HG02678 (cell line): ENCODE measurements at regions not wholly inside any gene's neighbourhood (a gene's known extent, or its start where the extent isn't known, plus 50 kb on each side); places are given as distances from the start of the nearest gene placed in this dataset.

ENCODE experiments used
- ATAC-seq: cut with Tn5 transposase; IDR thresholded peaks from one replicate; pipeline ENCODE4 v1.9.1; 2021; ENCODE audit warnings: mild to moderate bottlenecking, moderate library complexity; ENCODE audit not compliant: unreplicated experiment

DNA sequence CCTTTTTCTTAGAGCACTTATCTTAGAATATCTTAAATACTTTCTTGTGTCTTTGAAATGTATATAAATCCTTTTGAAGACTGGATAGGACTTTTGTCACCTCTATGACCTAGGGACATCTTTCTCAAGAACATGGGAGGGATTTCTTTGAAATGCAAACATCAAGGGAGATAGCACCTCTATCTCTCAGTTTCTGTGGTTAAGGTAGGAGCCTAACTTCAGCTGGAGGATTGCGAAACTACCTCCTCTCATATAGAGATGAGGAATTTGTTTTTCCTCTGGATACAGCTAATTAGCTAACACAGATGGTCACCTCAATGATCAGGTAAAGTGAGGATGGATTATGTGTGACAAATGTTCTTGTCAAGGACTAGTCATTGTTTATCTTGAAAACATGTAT lies 631.3 kb upstream of the IMPG1 start:
- ATAC-seq = no peak

DNA sequence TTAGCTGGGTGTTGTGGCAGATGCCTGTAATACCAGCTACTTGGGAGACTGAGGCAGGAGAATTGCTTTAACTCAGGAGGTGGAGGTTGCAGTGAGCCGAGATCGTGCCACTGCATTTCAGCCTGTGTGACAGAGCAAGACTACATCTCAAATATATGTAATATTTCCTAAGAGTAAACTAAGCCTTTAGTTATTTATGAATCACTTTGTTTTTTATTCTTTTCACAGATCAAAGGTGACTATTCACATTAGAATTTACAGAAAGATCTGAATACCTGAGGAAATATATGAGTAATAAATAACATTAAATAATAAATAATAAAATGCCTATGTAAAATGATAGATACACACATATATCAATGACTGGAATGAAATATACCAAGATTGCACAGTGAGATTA lies 630.8 kb upstream of the IMPG1 start:
- ATAC-seq = no peak

DNA sequence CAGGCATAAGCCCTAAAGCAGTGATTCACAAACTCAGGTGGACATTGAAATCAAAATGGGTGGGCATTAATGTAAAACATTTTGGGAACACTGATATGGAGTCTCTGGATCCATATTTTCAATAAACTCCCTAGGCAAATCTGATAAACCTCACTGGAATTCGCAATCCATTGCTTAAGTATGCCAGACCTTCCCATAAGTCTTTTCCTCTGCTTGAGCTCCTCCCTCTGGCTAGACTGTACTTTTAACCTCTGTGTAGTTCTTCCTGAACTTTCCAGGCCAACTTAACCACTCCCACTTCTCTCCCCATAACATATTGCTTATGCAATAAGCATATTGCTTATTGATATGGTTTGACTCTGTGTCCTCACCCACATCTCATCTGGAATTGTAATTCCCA lies 629.7 kb upstream of the IMPG1 start:
- ATAC-seq = no peak

DNA sequence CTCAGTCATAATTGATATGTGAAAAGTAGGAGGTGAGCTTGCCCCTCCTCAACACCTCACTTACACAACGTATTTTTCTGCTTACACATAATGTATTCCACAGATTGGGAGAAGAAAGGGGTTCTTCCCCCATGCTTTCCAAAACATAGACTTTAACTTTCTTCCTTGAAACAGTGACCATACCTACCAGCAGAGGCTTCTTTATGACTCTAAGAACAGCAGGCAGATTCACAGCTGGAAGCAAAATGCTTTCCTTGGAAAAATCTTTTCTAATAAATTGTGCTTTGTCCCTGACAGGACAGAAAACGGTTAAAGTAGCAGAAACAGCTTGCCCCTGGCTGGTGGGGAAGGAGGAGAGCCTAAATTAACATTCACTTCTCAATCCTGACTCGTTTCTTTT lies 629.1 kb upstream of the IMPG1 start:
- ATAC-seq = no peak

DNA sequence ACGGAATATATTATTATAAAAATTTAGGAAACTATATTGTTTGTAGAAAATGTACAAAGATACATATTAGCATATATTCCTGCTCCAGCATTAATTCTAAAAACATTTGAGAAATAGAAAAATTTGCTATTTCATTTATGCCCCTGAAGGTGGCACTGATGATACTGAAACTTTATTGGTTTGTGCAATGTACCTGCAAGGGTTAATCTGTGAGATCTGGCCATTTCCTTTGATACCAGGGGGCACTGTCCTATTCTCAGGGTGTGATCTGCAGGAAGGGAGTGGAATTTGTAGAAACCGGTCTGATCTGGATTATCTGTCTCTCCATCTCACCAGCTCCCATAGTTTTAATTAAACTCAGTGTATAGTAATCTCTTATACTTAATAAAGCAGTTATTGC lies 625.1 kb upstream of the IMPG1 start:
- no peak for ATAC-seq

DNA sequence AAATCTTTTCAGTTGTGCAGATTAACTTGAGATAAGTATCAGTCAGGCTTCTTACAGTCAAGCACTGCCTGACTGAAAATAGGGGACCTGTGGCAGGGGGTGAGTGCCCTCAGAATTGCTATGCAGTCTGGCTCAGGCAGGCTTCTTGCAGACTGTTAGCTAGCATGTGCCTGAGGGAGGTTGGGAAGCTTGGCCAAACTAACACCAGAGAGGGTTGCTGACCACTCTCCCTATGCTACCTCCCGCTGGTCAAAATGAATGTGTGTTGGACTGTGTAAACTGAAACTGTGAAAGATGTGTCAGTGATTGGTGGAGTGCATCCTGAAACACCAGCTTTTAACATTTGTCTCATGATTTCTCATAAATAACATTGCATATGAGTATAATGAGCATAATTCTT lies 622.3 kb upstream of the IMPG1 start:
- no peak for ATAC-seq

DNA sequence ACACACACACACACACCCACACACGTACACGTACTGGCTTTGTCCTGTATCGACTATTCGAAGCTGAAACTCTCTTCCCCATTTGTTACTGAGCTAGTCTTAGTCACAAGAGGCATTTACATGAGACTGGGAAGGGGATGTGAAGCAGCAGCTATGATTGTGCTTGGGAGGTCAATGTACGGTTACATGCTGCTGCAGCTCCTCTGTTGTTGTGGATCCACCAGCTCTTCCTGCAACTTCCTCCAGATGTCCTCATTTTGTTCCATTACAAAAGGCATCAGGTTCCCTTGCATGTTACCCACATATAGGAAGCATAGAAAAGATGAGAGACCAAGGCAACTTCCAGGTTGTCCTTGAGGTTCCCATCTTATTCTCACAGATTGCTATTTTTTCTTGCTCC lies 612.4 kb upstream of the IMPG1 start:
- no peak for ATAC-seq

DNA sequence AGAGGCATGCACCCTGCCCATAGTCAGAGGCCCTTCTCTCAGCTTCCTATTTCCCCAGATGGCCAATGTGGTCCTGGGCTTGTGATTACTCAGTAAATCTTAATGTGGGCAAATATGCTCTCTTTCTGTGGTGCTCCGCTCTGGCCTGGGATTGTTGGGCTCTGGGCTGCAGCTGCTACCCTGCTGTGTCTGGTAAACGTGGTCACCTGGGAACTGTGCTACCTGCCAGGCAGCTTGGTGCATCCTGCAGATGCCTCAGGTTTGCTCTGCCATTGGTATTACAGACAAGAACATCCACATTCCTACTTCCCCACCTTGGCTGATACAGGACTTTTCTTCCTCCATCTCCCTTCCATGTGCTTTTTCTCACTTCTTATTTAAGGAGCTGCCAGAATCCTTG lies 611.5 kb upstream of the IMPG1 start:
- ATAC-seq = no peak

DNA sequence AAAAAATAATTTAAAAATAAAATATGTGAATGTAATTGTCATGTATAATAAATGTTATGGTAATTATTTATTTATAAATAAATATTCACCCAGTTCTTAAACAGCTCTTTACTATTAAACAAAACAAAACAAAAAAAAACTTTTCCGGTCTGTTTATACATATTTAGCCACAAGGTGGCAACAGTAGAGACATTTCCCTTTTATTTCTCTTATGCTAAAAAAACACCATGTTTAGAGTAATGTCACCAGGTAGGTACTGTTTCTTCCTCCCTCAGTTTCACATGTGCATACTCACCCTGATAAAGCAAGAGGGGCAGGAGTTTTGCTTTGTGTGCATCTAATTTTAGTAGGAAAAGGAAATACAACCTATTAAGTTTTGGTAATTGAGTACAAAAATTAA lies 610.4 kb upstream of the IMPG1 start:
- no peak for ATAC-seq

DNA sequence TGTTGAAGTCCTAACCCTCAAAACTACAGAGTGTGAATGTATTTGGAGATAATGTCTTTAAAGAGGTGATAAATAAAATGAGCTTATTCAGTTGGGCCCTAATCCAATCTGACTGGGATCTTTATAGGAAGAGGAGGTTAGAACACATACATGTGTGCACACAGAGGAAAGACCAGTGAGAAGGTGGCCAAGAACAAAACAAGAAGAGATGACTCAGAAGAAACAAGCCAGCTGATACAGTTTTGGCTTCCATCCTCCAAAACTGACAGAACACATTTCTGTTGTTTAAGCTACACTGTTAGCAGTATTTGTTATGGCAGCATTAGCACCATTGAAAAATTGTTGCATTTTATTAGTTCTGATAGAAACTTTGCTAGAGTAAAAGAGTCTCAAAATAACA lies 609.3 kb upstream of the IMPG1 start:
- ATAC-seq = no peak

DNA sequence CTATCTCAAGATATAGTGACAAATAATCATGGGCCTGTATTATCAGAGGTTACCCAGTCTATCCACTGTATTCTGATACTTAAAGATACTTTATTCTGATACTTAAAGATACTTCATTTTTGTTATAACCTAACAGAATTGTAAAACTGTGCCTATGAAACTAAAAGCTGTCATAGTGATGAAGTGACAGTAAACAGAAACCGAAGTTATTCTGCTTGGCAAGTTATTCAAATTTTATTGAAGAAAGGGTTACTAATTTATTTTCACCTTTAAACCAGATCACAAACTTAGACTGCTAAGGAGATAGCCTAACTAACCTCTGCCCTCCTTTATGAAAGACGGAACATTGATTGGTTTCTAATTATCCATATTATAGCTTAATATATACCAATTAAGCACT lies 604.6 kb upstream of the IMPG1 start:
- no peak for ATAC-seq

DNA sequence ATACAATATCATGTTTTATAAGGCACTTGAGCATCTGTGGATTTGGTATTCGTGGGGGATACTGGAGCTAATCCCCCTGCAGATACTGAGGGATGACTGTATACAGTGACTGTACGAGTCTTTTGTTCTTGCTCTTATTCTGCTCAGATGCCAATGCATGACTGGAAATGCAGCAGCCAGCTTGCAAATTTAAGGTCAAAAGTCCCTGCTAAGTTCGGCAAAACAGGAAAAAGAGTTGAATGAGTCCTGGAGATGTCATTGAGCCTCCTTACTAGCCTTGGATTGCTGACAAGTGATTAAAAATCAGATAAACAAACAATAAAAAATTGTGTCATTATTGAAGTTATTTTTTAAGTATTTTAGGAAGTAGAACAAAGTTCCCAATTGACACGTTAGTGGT lies 599.3 kb upstream of the IMPG1 start:
- no peak for ATAC-seq

DNA sequence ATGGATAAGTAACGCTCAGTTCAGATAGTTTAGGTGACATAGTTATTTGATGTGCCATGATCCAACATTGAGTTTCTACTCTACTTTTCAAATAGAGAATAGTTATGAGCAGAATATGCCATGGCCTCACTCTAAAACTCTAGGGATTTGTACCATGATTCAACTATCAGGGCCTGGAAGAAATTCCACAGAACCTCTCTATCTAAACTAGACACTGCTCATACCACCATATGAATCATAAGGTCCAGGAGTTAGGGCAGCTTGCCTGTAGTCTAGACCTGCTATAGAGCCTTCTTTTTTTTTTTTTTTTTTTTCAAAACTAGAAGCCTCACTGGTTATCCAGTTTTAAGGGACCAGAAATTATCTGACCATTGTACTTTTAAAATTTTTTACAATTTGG lies 571.8 kb upstream of the IMPG1 start:
- ATAC-seq = no peak

DNA sequence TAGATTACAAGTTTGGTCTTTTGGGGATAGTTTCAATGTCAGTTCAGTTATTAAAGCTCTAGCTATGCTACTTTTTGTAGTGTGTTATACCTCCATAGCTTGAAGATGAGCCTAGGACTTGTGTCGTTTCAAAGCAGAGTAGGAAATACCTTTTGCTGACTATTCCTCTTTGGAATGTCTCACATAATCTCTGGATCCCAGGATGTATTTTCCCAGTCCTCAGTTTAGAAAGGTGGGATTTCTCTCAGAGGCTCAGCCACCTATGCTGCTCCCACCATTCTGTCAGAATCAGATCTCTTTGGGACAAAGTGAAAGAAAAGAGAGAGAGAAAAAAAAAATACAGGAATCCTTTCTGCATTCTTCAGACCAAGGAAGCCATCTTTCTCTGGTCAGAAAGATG lies 567.5 kb upstream of the IMPG1 start:
- no peak for ATAC-seq

DNA sequence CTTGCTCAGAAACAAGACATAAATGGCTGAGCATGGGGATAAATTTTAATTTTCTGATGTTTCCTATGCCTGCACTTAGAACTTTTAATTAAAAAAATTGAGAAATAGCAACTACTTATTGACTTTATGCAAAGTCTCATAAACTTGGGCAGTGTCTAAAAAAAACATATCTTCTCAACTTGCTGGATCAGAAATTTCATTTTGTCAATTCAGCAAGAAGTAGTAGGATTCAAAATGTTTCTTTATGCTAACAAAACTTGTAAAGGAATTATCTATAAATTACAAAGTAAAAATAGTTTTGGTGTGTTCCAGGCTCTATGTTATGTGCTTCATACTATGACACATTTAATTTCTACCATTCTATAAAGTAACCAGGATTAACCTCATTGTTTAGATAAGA lies 562.2 kb upstream of the IMPG1 start:
- ATAC-seq = no peak

DNA sequence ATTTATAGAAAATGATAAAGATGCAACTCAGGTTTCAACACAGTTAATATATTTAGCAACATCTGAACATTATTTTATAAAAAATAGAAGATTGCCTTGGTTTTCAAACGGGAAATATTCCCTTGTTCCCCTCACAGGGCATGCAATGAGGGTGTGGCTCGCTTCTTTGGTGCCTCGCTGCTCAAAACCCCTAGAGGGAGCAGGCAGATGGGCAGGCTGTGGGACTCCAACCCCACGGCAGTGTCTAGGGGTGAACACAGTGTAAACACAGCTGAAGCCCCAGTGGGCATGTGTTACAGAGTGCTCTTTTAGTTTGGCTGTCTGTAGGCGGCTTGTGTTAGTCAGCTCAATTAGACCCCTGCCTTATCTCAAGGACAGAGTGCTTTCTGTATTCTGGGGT lies 560.8 kb upstream of the IMPG1 start:
- no peak for ATAC-seq

DNA sequence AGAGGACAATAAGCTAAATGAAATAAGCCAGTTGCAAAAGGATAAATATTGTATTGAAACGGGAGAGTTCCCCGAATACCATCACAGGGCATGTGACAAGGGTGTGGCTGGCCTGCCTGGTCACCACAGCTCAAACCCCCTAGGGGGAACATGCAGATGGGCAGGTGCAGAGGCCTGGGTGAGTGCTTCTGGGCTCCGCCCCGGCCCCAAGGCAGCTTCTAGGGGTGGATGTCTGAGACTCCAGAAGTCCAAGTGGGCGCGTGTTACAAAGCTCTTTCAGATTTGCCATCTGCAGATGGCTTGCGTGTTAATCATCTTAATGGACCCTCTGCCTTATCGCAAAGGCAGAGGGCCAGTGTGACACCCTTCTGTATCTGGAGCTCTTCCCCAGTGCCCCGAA lies 559.2 kb upstream of the IMPG1 start:
- ATAC-seq = no peak

DNA sequence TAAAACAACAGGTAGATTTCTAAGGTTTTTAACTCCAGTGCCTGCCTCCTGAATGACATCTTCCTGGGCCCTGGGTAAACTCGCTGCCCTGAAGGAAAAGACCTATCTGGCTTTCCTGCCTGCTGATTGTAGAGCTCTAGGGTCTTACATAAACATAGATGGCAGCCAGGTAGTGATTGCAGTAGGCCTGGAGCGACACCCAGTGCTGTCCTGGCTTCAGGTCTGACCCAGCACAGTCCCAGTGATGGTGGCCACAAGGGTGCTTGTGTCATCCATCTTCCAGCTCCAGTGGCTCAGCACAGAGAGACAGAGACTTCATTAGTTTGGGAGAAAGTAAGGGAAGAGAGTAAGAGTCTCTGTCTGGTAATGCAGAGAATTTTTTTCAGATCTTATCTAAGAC lies 542.9 kb upstream of the IMPG1 start:
- ATAC-seq = no peak

DNA sequence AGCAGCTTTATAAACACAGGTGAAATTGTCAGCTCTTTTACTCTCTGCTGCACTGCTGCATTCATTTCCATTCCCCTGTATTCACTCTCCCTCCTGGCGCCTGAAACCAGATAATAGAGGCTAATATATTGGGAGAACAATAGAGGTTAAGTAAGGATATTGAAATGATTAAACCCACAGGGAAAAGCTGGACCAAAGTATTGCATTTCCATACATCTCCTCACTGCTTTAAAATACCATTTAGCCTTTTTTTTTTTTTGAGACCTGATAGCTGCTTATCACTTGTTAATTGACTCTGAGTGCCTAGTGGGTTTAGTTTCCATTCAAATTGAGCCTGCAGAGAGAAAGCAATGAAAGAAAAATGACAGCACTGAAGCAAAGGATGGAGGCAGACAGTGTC lies 540.5 kb upstream of the IMPG1 start:
- ATAC-seq = no peak

DNA sequence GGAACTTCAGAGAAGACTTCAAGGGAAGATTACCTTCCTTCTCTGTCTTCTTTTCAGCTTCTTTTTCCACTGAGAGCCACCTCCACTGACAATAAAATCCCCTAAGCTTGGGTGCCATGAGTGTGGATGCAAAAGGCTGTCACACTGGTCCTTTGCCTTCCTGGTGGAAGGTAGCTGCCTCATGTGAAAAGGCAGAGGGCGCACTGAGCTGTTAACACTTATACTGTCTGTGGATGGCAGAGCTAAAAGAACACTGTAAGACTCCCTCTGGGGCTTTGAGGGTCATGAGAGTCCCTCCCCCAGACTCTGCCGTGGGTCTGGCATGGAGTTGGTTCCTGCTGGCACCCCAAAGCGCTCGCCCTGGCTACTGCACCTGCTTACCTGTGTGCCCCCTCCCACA lies 536.7 kb upstream of the IMPG1 start:
- no peak for ATAC-seq

DNA sequence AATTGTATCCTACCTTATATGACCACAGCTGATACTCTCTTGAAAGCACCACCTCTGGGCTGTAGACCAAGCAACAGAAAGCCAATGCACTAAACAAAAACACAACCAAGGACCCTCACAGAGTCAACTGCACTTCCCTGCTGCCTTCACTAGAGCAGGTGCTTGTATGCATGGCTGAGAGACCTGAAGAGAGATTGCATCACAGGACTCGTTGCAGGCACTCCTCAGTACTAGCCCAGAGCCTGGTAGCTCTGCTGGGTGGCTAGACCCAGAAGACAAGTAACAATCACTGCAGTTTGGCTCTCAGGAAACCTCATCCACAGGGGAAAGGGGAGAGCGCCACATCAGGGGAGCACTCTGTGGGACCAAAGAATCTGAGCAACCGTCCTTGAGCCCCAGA lies 521.6 kb upstream of the IMPG1 start:
- no peak for ATAC-seq

DNA sequence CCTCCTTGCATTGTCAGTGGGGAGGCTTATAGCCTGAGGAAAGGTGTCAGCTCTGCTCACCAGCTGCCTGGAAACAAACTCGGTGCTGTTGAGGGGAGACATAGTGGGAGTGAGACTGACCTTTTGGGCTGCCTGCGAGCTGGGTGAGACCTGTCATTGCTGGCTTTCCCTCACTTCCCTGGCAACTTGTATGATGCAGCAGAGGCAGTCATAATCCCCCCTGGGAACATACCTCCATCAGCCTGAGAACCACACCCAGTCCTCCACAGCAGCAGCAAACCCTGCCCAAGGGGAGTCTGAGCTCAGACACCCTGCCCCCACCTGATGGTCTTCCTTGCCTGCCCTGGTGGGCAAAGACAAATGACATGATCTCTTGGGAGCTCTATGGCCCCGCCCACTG lies 521.2 kb upstream of the IMPG1 start:
- no peak for ATAC-seq

DNA sequence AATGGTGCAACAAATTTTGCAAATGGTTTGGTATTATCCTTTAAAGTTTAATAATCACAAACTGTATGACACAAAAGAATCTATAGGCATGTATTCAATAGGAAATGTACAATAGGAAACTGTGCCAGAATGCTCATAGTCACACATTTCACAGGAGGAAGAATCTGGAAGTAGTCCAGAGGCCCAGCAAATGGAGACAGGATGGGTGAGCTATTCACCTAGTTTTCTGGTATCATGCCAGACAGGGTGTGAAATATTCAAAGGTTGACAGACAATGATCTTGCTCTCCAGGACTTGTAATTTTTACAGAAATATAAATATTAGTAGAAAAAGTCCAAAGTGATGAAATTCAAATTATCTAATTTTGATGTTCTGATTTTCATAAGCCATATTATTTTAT lies 520.1 kb upstream of the IMPG1 start:
- ATAC-seq = no peak

DNA sequence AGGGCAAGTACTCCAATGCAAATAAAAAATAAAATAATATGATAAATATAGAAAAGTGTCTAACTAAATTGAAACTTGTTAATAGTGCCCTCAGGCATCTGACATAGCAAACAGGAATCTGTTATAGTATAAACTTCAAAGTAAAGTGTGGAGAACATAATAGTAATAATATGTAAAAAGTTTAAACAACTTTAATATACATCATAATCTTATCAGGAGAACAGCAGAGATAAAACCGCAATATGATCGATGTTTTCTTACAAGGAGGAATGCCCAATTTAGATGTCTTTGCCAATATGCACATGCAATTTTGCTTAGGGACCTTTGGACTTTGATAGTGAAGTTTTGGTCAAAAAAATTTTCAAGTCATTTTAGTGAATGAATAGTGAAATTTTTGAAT lies 514.8 kb upstream of the IMPG1 start:
- no peak for ATAC-seq
